ENCODE measurements at regions not wholly inside any gene's neighbourhood (a gene's known extent, or its start where the extent isn't known, plus 50 kb on each side); places are given as distances from the start of the nearest gene placed in this dataset.

- no TSS peak for BruUV-seq (replicated peaks)
- peak; percentile 72 for FAIRE-seq
- no peak overlapping the region for H2AFZ ChIP-seq (ENCODE audit: low read depth, low read length)
- no peaks in the 10 kb centered on the region for H3K9me1 ChIP-seq (replicated peaks; ENCODE audit: control insufficient read depth, extremely low read depth, insufficient read depth, low read length)
- H3K27ac ChIP-seq (ENCODE audit: insufficient read depth, low read depth, low read length) = no peak overlapping the region
- no peak overlapping the region for H3K9ac ChIP-seq (replicated peaks; ENCODE audit: extremely low read depth, insufficient read depth, low read length)
- no peaks in the 10 kb centered on the region for H3K79me2 ChIP-seq (ENCODE audit: control insufficient read depth, insufficient read depth, low read length)
- TF ChIP-seq POLR2A (IDR thresholded peaks at IDR 0.05; ENCODE audit: low read depth, low read length) = no peak
- TF ChIP-seq CTCF (IDR thresholded peaks at IDR 0.05; ENCODE audit: extremely low read depth in 1 of 2, insufficient read depth in 1 of 2, low read depth in 1 of 2, low read length in 2 of 2) = no peak
- TF ChIP-seq FOS (IDR thresholded peaks at IDR 0.05; ENCODE audit: borderline replicate concordance, insufficient read depth, low read length) = no peak
- no peak for TF ChIP-seq MAX (IDR thresholded peaks at IDR 0.05; ENCODE audit: insufficient read depth, insufficient read length)
- no peak for TF ChIP-seq JUN (IDR thresholded peaks at IDR 0.05; ENCODE audit: borderline replicate concordance, insufficient read depth, insufficient read length, low read depth)
- no peak for TF ChIP-seq MYC (IDR thresholded peaks at IDR 0.05; ENCODE audit: low read depth, low read length)
- no peak for TF ChIP-seq EZH2 (IDR thresholded peaks at IDR 0.05; ENCODE audit: borderline replicate concordance, low read depth, low read length, severe bottlenecking)
- no peak for TF ChIP-seq POLR2AphosphoS5 (IDR thresholded peaks at IDR 0.05; ENCODE audit: insufficient read depth, low read depth, low read length)
- TF ChIP-seq GATA2 (IDR thresholded peaks at IDR 0.05; ENCODE audit: insufficient read depth, insufficient read length, low read depth, low read length) = no peak
- peaks cover 0 to 2% of the 10 kb centered on the region in 2 experiments for H3K27me3 ChIP-seq (ENCODE audit: control insufficient read depth in 2 of 2, insufficient read depth in 2 of 2, low read length in 2 of 2)
- POLR2A ChIA-PET = no interaction called here
- CTCF ChIA-PET = interaction anchor here (0.9 to 1.8 kb wide), 4 partner anchors 10 to 1249 kb away, joined by 4 to 9 read pairs (median 5); no protein-coding TSS in a partner anchor
- peak; percentile 87 for DNase-seq (ENCODE audit: low read depth, low spot score)
- H4K20me1 ChIP-seq (replicated peaks; ENCODE audit: control insufficient read depth, extremely low read depth, insufficient read depth, low read length) = no peaks in the 10 kb centered on the region
- dilution Hi-C loops (cut with MboI; ENCODE audit: extremely low pct_ligation_motif_present, low sequenced_read_pairs) (no loop called here), intact Hi-C loops (cut with micrococcal nuclease) (no loop called here)
- no peak overlapping the region for H3K4me3 ChIP-seq (replicated peaks in 1 of 3; ENCODE audit: insufficient read depth in 1 of 3, low read depth in 1 of 3, low read length in 3 of 3)
- H3K4me2 ChIP-seq (ENCODE audit: insufficient read depth, low read length) = no peak overlapping the region
- no peaks in the 10 kb centered on the region for H3K9me3 ChIP-seq (replicated peaks; ENCODE audit: control insufficient read depth, insufficient read depth, low read length)
- H3K36me3 ChIP-seq (ENCODE audit: control insufficient read depth in 2 of 2, extremely low read depth in 1 of 2, insufficient read depth in 2 of 2, low read length in 2 of 2) = no peaks in the 10 kb centered on the region
- H3K4me1 ChIP-seq (ENCODE audit: control insufficient read depth, extremely low read depth, insufficient read depth, low read length) = no peaks in the 10 kb centered on the region
Observed at GRCh38 chr6:45724511-45724910, 291.1 kb downstream of the CLIC5 start.

Measured in endothelial cell of umbilical vein (primary cell).